Liver (tissue), 3 donors: ENCODE measurements at regions not wholly inside any gene's neighbourhood (a gene's known extent, or its start where the extent isn't known, plus 50 kb on each side); places are given as distances from the start of the nearest gene placed in this dataset.

ENCODE experiments used
- CTCF ChIP-seq: fragments of 150-350 bp; IDR thresholded peaks from 2 replicates; pipeline ENCODE4 v1.5.1; 2017; ENCODE audit warnings: improper control_type of control experiment, low read depth, low read length; ENCODE audit not compliant: missing input control
- FOXA1 ChIP-seq: IDR thresholded peaks from 2 replicates; pipeline ENCODE4 v1.6.1; 2016; ENCODE audit warnings: antibody characterized with exemption
- GABPA ChIP-seq, 2 donors: IDR thresholded peaks in 1 of 2; conservative IDR thresholded peaks in 1 of 2; 2 replicates each; pipeline ENCODE4 v1.6.1; 2016; ENCODE audit warnings: antibody characterized with exemption in 2 of 2, mild to moderate bottlenecking in 1 of 2, moderate library complexity in 1 of 2
- JUND ChIP-seq, 2 donors: IDR thresholded peaks; 2 replicates each; pipeline ENCODE4 v1.6.1; 2016; ENCODE audit warnings: antibody characterized with exemption in 2 of 2
- MAX ChIP-seq: IDR thresholded peaks from 2 replicates; pipeline ENCODE4 v1.6.1; 2016; ENCODE audit warnings: antibody characterized with exemption
- REST ChIP-seq: IDR thresholded peaks from 2 replicates; pipeline ENCODE4 v1.6.1; 2016; ENCODE audit warnings: antibody characterized with exemption, mild to moderate bottlenecking
- RXRA ChIP-seq, 2 donors: IDR thresholded peaks; 2 replicates each; pipeline ENCODE4 v1.6.1; 2017 to 2018; ENCODE audit warnings: antibody characterized with exemption in 2 of 2, mild to moderate bottlenecking in 1 of 2
- SP1 ChIP-seq: IDR thresholded peaks from 2 replicates; pipeline ENCODE4 v1.6.1; 2018; ENCODE audit warnings: antibody characterized with exemption, mild to moderate bottlenecking
- TAF1 ChIP-seq: conservative IDR thresholded peaks from 2 replicates; pipeline ENCODE4 v1.6.1; 2016; ENCODE audit warnings: antibody characterized with exemption, mild to moderate bottlenecking
- donor health status: healthy.
- donor health status: healthy.

GRCh38 chr2:157032017-157032416 is 225.5 kb upstream of the GALNT5 start:
- TF ChIP-seq JUND (IDR thresholded peaks at IDR 0.05) (no peak), CTCF (no peak), RXRA (IDR thresholded peaks at IDR 0.05) (no peak), FOXA1 (no peak), SP1 (no peak), REST (no peak), GABPA (IDR thresholded peaks at IDR 0.05 in 1 of 2, conservative IDR thresholded peaks at IDR 0.05 in 1 of 2) (no peak), TAF1 (no peak), MAX (no peak)
